Keratinocyte (primary cell): ENCODE measurements at regions not wholly inside any gene's neighbourhood (a gene's known extent, or its start where the extent isn't known, plus 50 kb on each side); places are given as distances from the start of the nearest gene placed in this dataset.

ENCODE experiments used
- DNase-seq: peaks from one replicate; pipeline ENCODE4 v3.0.0-alpha.2; 2011; ENCODE audit warnings: low read depth, missing footprints, low spot score
- FAIRE-seq: peaks from 2 replicates; lab custom pipeline; 2011; peaks lifted over from hg19 to GRCh38; lab: Jason Lieb, UNC
- H2AFZ ChIP-seq: 2 replicates; pipeline ENCODE4 v1.6.0; 2012; ENCODE audit warnings: low read length, control low read depth, inconsistent platforms; ENCODE audit not compliant: control insufficient read depth
- H3K27ac ChIP-seq: 2 replicates; pipeline ENCODE4 v1.5.1; 2011; ENCODE audit warnings: low read length; ENCODE audit not compliant: control insufficient read depth, insufficient read depth
- H3K27me3 ChIP-seq: 3 replicates; pipeline ENCODE4 v1.6.0; 2011; ENCODE audit warnings: low read length; ENCODE audit not compliant: control insufficient read depth, insufficient read depth; ENCODE audit errors: extremely low read depth
- H3K36me3 ChIP-seq, 2 experiments: 2 replicates in 1 of 2; 3 replicates in 1 of 2; pipeline ENCODE4 v1.5.1; 2011; ENCODE audit warnings: low read length in 2 of 2, mild to moderate bottlenecking in 1 of 2; ENCODE audit not compliant: control insufficient read depth in 2 of 2, insufficient read depth in 2 of 2; ENCODE audit errors: extremely low read depth in 1 of 2
- H3K4me1 ChIP-seq: 3 replicates; pipeline ENCODE4 v1.5.1; 2011; ENCODE audit warnings: low read length; ENCODE audit not compliant: control insufficient read depth, insufficient read depth; ENCODE audit errors: extremely low read depth
- H3K4me2 ChIP-seq: 3 replicates; pipeline ENCODE4 v1.6.0; 2011; ENCODE audit warnings: low read depth, low read length; ENCODE audit not compliant: control insufficient read depth, insufficient read depth; ENCODE audit errors: extremely low read depth
- H3K4me3 ChIP-seq, 3 experiments: fragments of 200-600 bp in 1 of 3; sonication (generic) in 1 of 3; 2 replicates in 2 of 3; 3 replicates in 1 of 3; pipeline ENCODE4 v1.5.1; 2011 to 2016; ENCODE audit warnings: low read length in 3 of 3, mild to moderate bottlenecking in 3 of 3, control low read depth in 2 of 3, inconsistent platforms in 1 of 3, low read depth in 1 of 3, mixed read lengths in 1 of 3, mixed run types in 1 of 3, moderate library complexity in 1 of 3; ENCODE audit not compliant: control insufficient read depth in 2 of 3, insufficient read depth in 2 of 3; ENCODE audit errors: extremely low read depth in 1 of 3
- H3K79me2 ChIP-seq: 2 replicates; pipeline ENCODE4 v1.6.0; 2012; ENCODE audit warnings: low read length; ENCODE audit not compliant: control insufficient read depth, insufficient read depth
- H3K9ac ChIP-seq: 3 replicates; pipeline ENCODE4 v1.6.0; 2011; ENCODE audit warnings: low read length; ENCODE audit not compliant: control insufficient read depth, insufficient read depth; ENCODE audit errors: extremely low read depth
- H3K9me1 ChIP-seq: 3 replicates; pipeline ENCODE4 v1.6.0; 2011; ENCODE audit warnings: low read length; ENCODE audit not compliant: control insufficient read depth, insufficient read depth; ENCODE audit errors: extremely low read depth
- H3K9me3 ChIP-seq: 2 replicates; pipeline ENCODE4 v1.5.1; 2012; ENCODE audit warnings: low read depth, low read length; ENCODE audit not compliant: control insufficient read depth
- H4K20me1 ChIP-seq: 3 replicates; pipeline ENCODE4 v1.6.0; 2011; ENCODE audit warnings: low read length; ENCODE audit not compliant: control insufficient read depth, insufficient read depth; ENCODE audit errors: extremely low read depth
- EZH2 ChIP-seq: IDR thresholded peaks from one replicate; pipeline ENCODE4 v1.6.1; 2012; ENCODE audit warnings: inconsistent platforms, mild to moderate bottlenecking, low read length, moderate library complexity
- dilution Hi-C: fragments of 300-500 bp; cut with MboI; formaldehyde crosslinking; loops from one replicate; pipeline ENCODE4 v1.7.0; 2020; ENCODE audit warnings: low sequenced_read_pairs; ENCODE audit not compliant: extremely low pct_ligation_motif_present
- TF ChIP-seq, protein P1 (sequence below), 3 experiments: IDR thresholded peaks in 1 of 3; conservative IDR thresholded peaks in 1 of 3; optimal IDR thresholded peaks in 1 of 3; 2 replicates in 2 of 3; 3 replicates in 1 of 3; pipeline versions ENCODE3 to v1.5.1; 2011; ENCODE audit warnings: low read length in 3 of 3, mild to moderate bottlenecking in 3 of 3, moderate library complexity in 2 of 3, control low read depth in 1 of 3, inconsistent platforms in 1 of 3; ENCODE audit not compliant: insufficient read depth in 2 of 3; ENCODE audit errors: extremely low read depth in 1 of 3

DNA sequence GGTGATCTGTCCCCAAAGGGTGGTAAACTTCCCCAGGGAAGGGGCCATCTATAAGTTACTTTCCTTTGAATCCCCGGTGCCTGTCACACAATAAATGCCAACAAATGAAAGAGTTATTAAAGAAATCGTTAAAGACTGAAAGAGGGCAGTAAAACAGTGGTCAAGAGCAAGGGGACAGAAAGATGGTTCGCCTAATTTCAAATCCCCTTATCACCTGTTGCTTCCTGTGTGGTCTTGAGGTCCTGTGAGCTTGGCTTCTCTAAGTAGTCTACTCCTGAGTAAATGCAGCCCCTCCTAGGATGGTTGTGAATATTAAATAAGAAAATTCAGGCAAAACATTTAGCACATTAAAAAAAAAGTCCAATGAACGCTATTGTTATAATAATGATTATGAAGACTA, 225.7 kb upstream of the ADAMTS9 start:
- Histone ChIP-seq H3K9me1 (no peaks in the 10 kb centered on the region), H2AFZ (no peak overlapping the region), H3K4me3 (no peak overlapping the region), H3K4me2 (no peak overlapping the region), H3K4me1 (peaks cover 18% of the 10 kb centered on the region), H3K36me3 (no peaks in the 10 kb centered on the region), H3K27ac (no peak overlapping the region), H4K20me1 (no peaks in the 10 kb centered on the region), H3K9ac (no peak overlapping the region), H3K9me3 (no peaks in the 10 kb centered on the region), H3K79me2 (no peaks in the 10 kb centered on the region), H3K27me3 (no peaks in the 10 kb centered on the region)
- DNase-seq (no peak), FAIRE-seq (no peak)
- dilution Hi-C loops: no loop called here
- no peak for TF ChIP-seq EZH2
- TF ChIP-seq, protein P1, sequence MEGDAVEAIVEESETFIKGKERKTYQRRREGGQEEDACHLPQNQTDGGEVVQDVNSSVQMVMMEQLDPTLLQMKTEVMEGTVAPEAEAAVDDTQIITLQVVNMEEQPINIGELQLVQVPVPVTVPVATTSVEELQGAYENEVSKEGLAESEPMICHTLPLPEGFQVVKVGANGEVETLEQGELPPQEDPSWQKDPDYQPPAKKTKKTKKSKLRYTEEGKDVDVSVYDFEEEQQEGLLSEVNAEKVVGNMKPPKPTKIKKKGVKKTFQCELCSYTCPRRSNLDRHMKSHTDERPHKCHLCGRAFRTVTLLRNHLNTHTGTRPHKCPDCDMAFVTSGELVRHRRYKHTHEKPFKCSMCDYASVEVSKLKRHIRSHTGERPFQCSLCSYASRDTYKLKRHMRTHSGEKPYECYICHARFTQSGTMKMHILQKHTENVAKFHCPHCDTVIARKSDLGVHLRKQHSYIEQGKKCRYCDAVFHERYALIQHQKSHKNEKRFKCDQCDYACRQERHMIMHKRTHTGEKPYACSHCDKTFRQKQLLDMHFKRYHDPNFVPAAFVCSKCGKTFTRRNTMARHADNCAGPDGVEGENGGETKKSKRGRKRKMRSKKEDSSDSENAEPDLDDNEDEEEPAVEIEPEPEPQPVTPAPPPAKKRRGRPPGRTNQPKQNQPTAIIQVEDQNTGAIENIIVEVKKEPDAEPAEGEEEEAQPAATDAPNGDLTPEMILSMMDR (optimal IDR thresholded peaks at IDR 0.05 in 1 of 3, IDR thresholded peaks at IDR 0.05 in 1 of 3, conservative IDR thresholded peaks at IDR 0.05 in 1 of 3; ENCODE audit: extremely low read depth in 1 of 3, insufficient read depth in 2 of 3, low read length in 3 of 3): no peak

DNA sequence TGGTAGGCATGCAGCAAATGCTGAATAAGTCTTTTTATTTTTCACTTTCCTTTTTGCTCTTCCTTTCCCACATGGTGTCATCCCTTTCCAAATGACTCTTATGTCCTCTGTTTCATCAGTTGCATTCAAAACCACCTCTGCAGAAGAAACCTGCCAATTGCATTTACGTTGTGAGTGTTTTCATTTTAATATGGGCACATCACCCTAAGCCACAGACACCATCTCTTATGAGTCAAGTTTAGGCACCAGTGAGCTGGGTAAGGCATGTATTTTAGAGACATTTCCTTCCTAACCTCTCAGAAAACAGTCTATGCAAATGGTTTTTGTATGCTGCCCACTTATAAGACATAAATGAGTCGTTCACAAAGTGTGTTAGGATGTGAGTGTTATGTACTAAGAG, 223.3 kb upstream of the ADAMTS9 start:
- no peak for TF ChIP-seq EZH2
- TF ChIP-seq, protein P1 (optimal IDR thresholded peaks at IDR 0.05 in 1 of 3, IDR thresholded peaks at IDR 0.05 in 1 of 3, conservative IDR thresholded peaks at IDR 0.05 in 1 of 3; ENCODE audit: extremely low read depth in 1 of 3, insufficient read depth in 2 of 3, low read length in 3 of 3): no peak
- dilution Hi-C loops: no loop called here
- H3K79me2 ChIP-seq: no peaks in the 10 kb centered on the region
- H3K9me3 ChIP-seq: no peaks in the 10 kb centered on the region
- H4K20me1 ChIP-seq: no peaks in the 10 kb centered on the region
- FAIRE-seq: peak; percentile 67
- no peaks in the 10 kb centered on the region for H3K27me3 ChIP-seq
- H3K4me2 ChIP-seq: no peak overlapping the region
- no peak overlapping the region for H3K9ac ChIP-seq
- H3K27ac ChIP-seq: no peak overlapping the region
- no peak overlapping the region for H2AFZ ChIP-seq
- peaks cover 19% of the 10 kb centered on the region for H3K4me1 ChIP-seq
- H3K36me3 ChIP-seq: no peaks in the 10 kb centered on the region
- H3K4me3 ChIP-seq: no peak overlapping the region
- no peaks in the 10 kb centered on the region for H3K9me1 ChIP-seq
- no peak for DNase-seq
